ENCODE measurements at regions not wholly inside any gene's neighbourhood (a gene's known extent, or its start where the extent isn't known, plus 50 kb on each side); places are given as distances from the start of the nearest gene placed in this dataset.

DNA sequence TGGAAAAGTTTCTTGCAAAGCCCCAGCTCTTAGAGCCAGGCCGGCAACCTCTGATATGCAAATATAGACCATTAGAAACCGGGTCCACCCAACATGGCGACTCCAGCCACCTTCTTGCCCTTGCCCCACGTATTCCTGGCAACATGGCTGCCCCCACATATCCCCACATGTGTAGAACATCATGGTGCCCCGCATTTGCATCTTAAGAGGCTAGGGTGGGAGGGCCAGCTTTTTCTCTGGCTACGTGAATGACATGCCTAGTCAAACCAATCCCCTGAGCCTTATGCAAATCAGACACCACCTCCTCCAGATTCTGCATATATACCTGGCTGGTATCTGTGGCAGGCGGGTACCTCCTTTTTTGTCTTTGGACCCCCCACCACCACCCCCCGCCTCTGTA lies 106.1 kb upstream of the PTPRT start:
- TF ChIP-seq CTCF (IDR thresholded peaks at IDR 0.05) (no peak), POLR2A (IDR thresholded peaks at IDR 0.05) (no peak)

All from adrenal gland (tissue), 5 donors.